ENCODE measurements at regions not wholly inside any gene's neighbourhood (a gene's known extent, or its start where the extent isn't known, plus 50 kb on each side); places are given as distances from the start of the nearest gene placed in this dataset.

- no peak for TF ChIP-seq CTCF (IDR thresholded peaks at IDR 0.05; ENCODE audit: low read depth, low read length, missing control alignments)
- no peak for DNase-seq (ENCODE audit: low read depth)
- in situ Hi-C loops (cut with HindIII; ENCODE audit: low sequenced_read_pairs), result no loop called here
- H3K4me3 ChIP-seq (ENCODE audit: low read depth, low read length), result no peak overlapping the region
Observed at GRCh38 chr13:50726164-50726563, 117.3 kb downstream of the DLEU7 start.

DNA sequence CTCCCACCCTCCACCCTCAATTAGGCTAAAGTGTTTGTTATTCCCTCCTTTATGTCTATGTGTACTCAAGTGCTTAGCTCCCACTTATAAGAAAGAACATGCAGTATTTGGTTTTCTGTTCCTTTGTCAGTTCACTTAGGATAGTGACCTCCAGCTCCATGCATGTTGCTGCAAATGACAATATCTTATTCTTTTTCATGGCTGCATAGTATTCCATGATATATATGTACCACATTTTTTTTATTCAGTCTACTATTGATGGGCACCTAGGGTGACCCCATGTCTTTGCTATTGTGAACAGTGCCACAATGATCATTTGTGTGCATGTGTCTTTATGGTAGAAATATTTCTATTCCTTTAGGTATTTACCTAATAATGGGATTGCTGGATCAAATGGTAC is 114.3 kb downstream of the DLEU7 start:
- no peak for TF ChIP-seq CTCF (IDR thresholded peaks at IDR 0.05; ENCODE audit: low read depth, low read length, missing control alignments)
- in situ Hi-C loops (cut with HindIII; ENCODE audit: low sequenced_read_pairs), result no loop called here
- DNase-seq (ENCODE audit: low read depth), result no peak
- no peak overlapping the region for H3K4me3 ChIP-seq (ENCODE audit: low read depth, low read length)

- in situ Hi-C loops (cut with HindIII; ENCODE audit: low sequenced_read_pairs), result no loop called here
- no peak for DNase-seq (ENCODE audit: low read depth)
- no peak overlapping the region for H3K4me3 ChIP-seq (ENCODE audit: low read depth, low read length)
- no peak for TF ChIP-seq CTCF (IDR thresholded peaks at IDR 0.05; ENCODE audit: low read depth, low read length, missing control alignments)
Observed at GRCh38 chr13:50730496-50731351, 112.8 kb downstream of the DLEU7 start.

DNA sequence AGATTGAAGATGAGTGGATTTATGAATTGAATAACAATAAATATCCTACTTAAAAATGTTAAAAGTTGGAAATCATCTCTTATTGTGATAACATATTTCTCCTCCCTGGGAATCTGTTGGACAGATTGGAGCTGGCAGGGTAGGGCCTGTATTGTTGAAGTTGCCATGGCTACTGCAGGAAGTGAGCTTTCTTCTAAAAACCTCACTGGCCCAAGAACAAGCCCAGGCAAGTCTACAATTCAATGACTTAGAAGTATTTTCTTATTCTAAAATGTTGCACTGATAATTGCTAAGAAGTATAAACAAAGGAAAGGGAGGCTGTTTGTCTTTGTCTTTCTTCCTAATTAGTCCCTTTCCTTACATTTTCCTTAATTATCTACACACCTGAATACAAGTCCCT is 112.1 kb downstream of the DLEU7 start:
- DNase-seq (ENCODE audit: low read depth), result peak; percentile 28
- no peak for TF ChIP-seq CTCF (IDR thresholded peaks at IDR 0.05; ENCODE audit: low read depth, low read length, missing control alignments)
- no peak overlapping the region for H3K4me3 ChIP-seq (ENCODE audit: low read depth, low read length)
- in situ Hi-C loops (cut with HindIII; ENCODE audit: low sequenced_read_pairs), result no loop called here

- in situ Hi-C loops (cut with HindIII; ENCODE audit: low sequenced_read_pairs), result no loop called here
- TF ChIP-seq CTCF (IDR thresholded peaks at IDR 0.05; ENCODE audit: low read depth, low read length, missing control alignments), result no peak
- DNase-seq (ENCODE audit: low read depth), result no peak
- H3K4me3 ChIP-seq (ENCODE audit: low read depth, low read length), result no peak overlapping the region
Observed at GRCh38 chr13:50732712-50733111, 110.8 kb downstream of the DLEU7 start.

DNA sequence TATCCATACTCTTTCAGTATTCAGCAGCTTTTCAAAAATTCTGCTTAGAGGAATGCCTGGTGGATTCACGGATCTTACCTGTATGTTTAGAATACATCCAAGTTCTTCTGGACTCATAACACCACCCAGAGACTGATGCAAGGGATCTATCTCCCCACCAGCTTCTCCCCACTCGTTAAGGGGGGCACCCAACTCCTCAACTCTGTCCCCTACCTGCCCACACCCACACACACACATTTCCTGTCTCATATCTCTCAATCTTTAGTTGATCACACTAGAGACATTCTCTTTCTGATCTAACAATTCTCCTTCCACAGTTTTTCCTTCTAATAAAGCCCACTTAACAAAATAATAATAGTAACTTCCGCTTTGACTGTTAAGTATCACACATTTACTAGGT is 110.1 kb downstream of the DLEU7 start:
- in situ Hi-C loops (cut with HindIII; ENCODE audit: low sequenced_read_pairs), result no loop called here
- DNase-seq (ENCODE audit: low read depth), result no peak
- H3K4me3 ChIP-seq (ENCODE audit: low read depth, low read length), result no peak overlapping the region
- TF ChIP-seq CTCF (IDR thresholded peaks at IDR 0.05; ENCODE audit: low read depth, low read length, missing control alignments), result no peak

Data from astrocyte of the cerebellum (primary cell).